Prostate gland (tissue), 2 donors: ENCODE measurements at regions not wholly inside any gene's neighbourhood (a gene's known extent, or its start where the extent isn't known, plus 50 kb on each side); places are given as distances from the start of the nearest gene placed in this dataset.
"Not testable (repeated sequence)": the region's sequence is repeated elsewhere in the genome, so short reads cannot be mapped to it uniquely, and the experiment has no call there.

Experiments
- DNase-seq: peaks from one replicate; pipeline ENCODE4 v3.0.0-alpha.2; 2019; ENCODE audit warnings: low spot score
- H3K27ac ChIP-seq, 2 donors: fragments of 200-600 bp; sonication (generic); 2 replicates each; pipeline ENCODE4 v1.5.1; 2017 to 2019
- H3K27me3 ChIP-seq: fragments of 200-600 bp; sonication (generic); replicated peaks from 2 replicates; pipeline ENCODE4 v1.5.1; 2019; ENCODE audit not compliant: insufficient read depth
- H3K36me3 ChIP-seq, 2 donors: fragments of 200-600 bp; sonication (generic); 1 replicate in 1 of 2; 2 replicates in 1 of 2; pipeline versions ENCODE4 v1.5.1 to v1.8.1; 2017 to 2019
- H3K4me1 ChIP-seq: fragments of 200-600 bp; sonication (generic); replicated peaks from 2 replicates; pipeline ENCODE4 v1.5.1; 2019
- H3K4me3 ChIP-seq, 2 donors: fragments of 200-600 bp; sonication (generic); 2 replicates each; pipeline ENCODE4 v1.5.1; 2017 to 2019
- H3K9me3 ChIP-seq: fragments of 200-600 bp; sonication (generic); 2 replicates; pipeline ENCODE4 v1.5.1; 2017
- CTCF ChIP-seq, 4 experiments: fragments of 200-600 bp in 2 of 4; fragments of 450-650 bp in 2 of 4; sonication (generic) in 2 of 4; IDR thresholded peaks; 1 replicate in 3 of 4; 2 replicates in 1 of 4; pipeline ENCODE4 v1.5.1; 2016 to 2019; ENCODE audit warnings: antibody characterized with exemption in 4 of 4, mild to moderate bottlenecking in 2 of 4, moderate library complexity in 2 of 4
- POLR2A ChIP-seq: fragments of 450-650 bp; IDR thresholded peaks from one replicate; pipeline ENCODE4 v1.6.1; 2016; ENCODE audit warnings: antibody characterized with exemption, mild to moderate bottlenecking
- POLR2AphosphoS5 ChIP-seq: sonication (generic); formaldehyde crosslinking; IDR thresholded peaks from one replicate; pipeline ENCODE4 v1.6.1; 2017; ENCODE audit warnings: antibody characterized with exemption
- WGBS: methylation state at CpG from one replicate; pipeline ENCODE4 v1.1.5; 2018; 5-methylcytosine and 5-hydroxymethylcytosine counted together
- intact Hi-C: fragments of 100-400 bp; cut with DNase I; formaldehyde crosslinking; loops from one replicate; pipeline ENCODE4 v1.14.2; 2022

DNA sequence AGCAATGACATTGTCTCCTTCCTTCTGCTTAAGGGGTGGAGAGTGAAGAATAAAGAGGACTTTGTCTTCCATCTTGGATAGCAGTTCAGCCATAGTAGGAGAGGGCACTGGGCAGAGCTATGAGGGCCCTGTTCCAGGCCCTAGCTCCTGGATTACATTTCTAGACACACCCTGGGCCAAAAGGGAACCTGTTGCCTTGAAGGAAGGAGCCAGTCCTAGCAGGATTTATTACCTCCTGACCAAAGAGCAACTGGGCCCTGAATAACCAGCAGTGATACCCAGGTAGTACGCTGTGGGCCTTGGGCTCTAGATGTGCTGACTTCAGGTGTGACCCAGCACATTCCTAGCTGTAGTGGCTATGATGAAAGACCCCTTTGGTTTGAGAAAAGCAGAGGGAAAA lies 95.8 kb downstream of the RMI1 start:
- no peaks in the 10 kb centered on the region for H3K36me3 ChIP-seq
- intact Hi-C loops: no loop called here
- no peak for TF ChIP-seq POLR2AphosphoS5
- no peak for TF ChIP-seq CTCF (IDR thresholded peaks at IDR 0.05)
- TF ChIP-seq POLR2A: no peak
- DNase-seq: no peak
- H3K27me3 ChIP-seq: no peaks in the 10 kb centered on the region
- no peak overlapping the region for H3K4me3 ChIP-seq
- H3K4me1 ChIP-seq: no peaks in the 10 kb centered on the region
- WGBS: 95% methylated on average over 1 of the region's 1 CpG
- no peaks in the 10 kb centered on the region for H3K9me3 ChIP-seq
- no peak overlapping the region for H3K27ac ChIP-seq

- H3K4me3 ChIP-seq, DNase-seq, H3K27me3 ChIP-seq, H3K9me3 ChIP-seq, H3K36me3 ChIP-seq, H3K27ac ChIP-seq, intact Hi-C loops, H3K4me1 ChIP-seq: not testable (repeated sequence)
- 59% methylated on average over 1 of the region's 1 CpG for WGBS
Measured at GRCh38 chr9:84077816-84078215, 97.2 kb downstream of the RMI1 start.

DNA sequence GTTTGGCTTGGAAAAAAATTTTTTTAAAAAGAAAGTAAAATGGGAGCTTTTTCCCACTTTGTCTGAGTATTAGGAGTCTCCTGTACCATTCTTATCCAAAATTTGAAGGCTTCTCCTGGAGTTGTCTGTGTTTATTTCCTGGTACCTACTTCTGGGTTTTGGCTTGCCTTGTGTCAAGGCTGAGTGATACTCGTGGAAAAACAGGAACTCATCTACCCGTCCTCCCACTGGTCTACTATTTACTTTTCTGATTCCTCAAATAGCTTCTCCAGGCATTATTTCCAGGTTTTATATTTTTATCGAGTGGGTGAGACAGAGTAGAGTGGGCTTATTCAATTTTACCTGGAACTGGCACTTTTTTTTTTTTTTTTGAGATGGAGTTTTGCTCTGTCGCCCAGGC lies 99.4 kb downstream of the RMI1 start:
- Histone ChIP-seq H3K36me3 (no peaks in the 10 kb centered on the region), H3K4me1 (no peaks in the 10 kb centered on the region), H3K27me3 (no peaks in the 10 kb centered on the region), H3K27ac (no peak overlapping the region), H3K9me3 (no peaks in the 10 kb centered on the region), H3K4me3 (no peak overlapping the region)
- 48% methylated on average over 4 of the region's 4 CpGs for WGBS
- no peak for DNase-seq
- intact Hi-C loops: no loop called here
- TF ChIP-seq POLR2A (no peak), CTCF (IDR thresholded peaks at IDR 0.05) (no peak), POLR2AphosphoS5 (no peak)

GRCh38 chr9:84101964-84102632 lies 121.5 kb downstream of the RMI1 start:
- Histone ChIP-seq H3K27ac (no peak overlapping the region), H3K9me3 (no peaks in the 10 kb centered on the region), H3K27me3 (no peaks in the 10 kb centered on the region), H3K4me1 (no peaks in the 10 kb centered on the region), H3K4me3 (no peak overlapping the region), H3K36me3 (no peaks in the 10 kb centered on the region)
- intact Hi-C loops: no loop called here
- DNase-seq: no peak
- no peak for TF ChIP-seq CTCF (IDR thresholded peaks at IDR 0.05)
- TF ChIP-seq POLR2AphosphoS5: no peak
- no peak for TF ChIP-seq POLR2A
- 16% methylated on average over 29 of the region's 29 CpGs for WGBS

GRCh38 chr9:84103651-84104377 lies 123.2 kb downstream of the RMI1 start:
- no peak overlapping the region for H3K4me3 ChIP-seq
- no peaks in the 10 kb centered on the region for H3K9me3 ChIP-seq
- no peaks in the 10 kb centered on the region for H3K4me1 ChIP-seq
- H3K27ac ChIP-seq: no peak overlapping the region
- no peaks in the 10 kb centered on the region for H3K27me3 ChIP-seq
- no peaks in the 10 kb centered on the region for H3K36me3 ChIP-seq
- no peak for DNase-seq
- WGBS: 8% methylated on average over 1 of the region's 1 CpG
- intact Hi-C loops: no loop called here
- no peak for TF ChIP-seq CTCF (IDR thresholded peaks at IDR 0.05)
